HG03196 (cell line): ENCODE measurements at regions not wholly inside any gene's neighbourhood (a gene's known extent, or its start where the extent isn't known, plus 50 kb on each side); places are given as distances from the start of the nearest gene placed in this dataset.

Source experiments
- ATAC-seq: cut with Tn5 transposase; IDR thresholded peaks from one replicate; pipeline ENCODE4 v1.9.1; 2021; ENCODE audit not compliant: unreplicated experiment

DNA sequence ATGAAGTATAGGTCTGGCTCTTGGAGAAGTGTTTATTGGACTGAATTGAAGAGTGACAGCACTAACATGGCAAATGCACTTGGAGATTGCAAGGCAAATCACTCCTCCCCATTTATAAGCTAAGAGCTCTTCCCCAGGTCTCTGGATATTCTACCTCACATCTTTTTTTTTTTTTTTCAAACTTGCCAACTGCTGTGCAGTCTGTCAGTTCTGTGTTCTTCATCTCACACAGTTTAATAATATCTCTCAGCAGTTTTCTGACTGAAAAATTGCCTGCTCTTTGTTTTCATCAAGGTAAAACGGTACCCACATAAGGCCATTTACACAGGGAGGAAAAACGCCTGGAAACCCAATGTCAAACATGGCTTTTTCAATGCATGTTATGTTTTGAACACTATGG is 186.1 kb upstream of the B3GALT2 start:
- ATAC-seq: no peak

DNA sequence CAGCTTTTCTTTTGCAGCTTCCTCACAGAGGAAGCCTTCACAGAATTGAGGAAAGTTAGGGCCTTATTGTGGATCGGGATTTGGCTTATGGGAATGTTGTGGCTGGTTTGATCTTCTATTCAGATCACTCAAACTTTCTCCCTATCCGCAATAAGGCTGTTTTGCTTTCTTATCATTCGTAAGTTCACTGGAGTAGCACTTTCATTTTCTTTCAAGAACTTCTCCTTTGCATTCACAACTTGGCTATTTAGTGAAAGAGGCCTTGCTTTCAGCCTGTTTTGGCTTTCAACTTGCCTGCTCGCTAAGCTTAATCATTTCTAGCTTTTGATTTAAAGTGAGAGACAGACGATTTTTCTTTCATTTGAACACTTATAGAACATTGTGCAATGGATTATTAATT is 181.9 kb upstream of the B3GALT2 start:
- peak; percentile 73 for ATAC-seq

DNA sequence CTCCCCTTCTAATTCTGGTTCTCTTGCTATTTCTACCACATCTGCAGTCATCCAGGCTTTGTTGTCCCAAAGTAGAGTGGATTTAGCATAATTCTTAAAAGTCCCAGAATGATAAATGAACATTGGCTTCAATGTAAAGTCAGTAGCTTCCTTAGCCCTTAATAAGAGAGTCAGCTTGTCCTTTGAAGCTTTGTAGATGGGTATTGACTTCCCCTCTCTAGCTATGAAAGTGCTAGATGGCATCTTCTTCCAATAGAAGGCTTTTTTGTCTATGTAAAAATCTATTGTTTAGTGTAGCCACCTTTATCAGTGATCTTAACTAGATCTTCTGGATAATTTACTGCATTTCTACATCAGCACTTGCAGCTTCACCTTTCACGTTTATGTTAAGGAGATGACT is 181.4 kb upstream of the B3GALT2 start:
- peak; percentile 13 for ATAC-seq

DNA sequence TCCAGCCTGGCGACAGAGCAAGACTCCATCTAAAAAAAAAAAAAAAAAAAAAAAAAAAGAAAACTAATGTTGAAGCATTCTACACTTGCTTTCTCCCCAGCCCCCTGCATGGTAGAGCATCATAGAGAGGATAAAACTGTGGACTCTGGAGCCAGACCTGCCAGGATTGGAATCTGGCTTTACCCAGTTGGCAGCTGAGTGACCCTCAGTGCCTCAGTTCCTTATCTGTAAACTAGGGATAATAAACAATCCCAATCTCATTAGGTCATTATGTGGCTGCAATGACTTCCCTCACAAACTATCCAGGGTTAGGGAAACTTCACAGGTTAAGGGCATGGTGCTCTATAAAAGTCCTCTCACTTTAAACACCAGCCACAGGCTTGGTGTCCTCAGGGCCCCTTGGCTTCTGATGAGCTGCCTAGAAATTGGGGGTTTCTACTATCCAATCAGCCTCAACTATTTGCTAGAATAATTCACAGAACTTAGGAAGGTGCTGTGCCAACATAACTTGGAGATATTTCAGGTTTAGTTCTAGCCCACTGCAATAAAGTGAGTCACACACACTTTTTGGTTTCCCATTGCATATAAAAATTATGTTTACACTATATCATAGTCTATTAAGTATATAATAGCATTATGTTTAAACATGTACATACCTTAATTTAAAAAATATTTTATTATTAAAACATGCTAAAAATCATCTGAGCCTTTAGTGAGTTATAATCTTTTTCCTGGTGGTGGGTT is 180.5 kb upstream of the B3GALT2 start:
- ATAC-seq: no peak

DNA sequence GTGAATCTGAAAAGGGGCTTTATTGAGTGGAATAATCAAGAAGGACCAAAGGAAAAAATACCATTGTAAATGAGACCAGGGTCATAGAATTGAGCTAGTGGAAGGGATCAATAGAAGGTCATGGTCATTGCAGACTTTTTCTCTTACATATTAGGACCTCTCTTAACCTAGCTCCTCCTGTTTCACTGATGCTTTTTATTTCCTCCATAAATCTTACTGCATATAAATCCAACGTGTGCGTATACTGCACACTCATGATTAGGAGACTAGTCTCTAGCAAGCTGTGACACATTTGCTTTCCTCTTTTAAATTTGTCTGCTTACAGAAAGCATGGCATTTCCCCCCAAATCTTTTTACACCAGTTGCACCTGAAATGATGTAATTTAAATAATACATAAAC is 179.6 kb upstream of the B3GALT2 start:
- no peak for ATAC-seq

DNA sequence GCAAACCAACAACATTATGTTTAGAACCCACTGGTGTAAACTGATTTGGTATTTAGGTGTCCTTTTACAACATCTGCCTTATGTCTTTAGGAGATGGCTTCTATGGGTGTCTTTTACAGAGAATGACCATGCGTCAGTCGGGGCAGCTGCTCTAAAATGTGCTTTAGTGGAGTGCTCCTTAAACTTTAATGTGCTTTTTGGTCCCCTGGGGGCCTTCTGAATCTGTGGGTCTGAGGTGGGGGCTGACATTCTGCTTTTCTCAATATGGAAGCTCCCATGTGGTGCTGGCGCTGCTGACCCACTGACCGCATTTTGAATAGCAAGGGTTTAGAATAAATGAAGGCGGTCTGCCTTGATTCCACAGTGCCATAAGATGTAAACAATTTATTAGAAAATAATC is 173.2 kb upstream of the B3GALT2 start:
- ATAC-seq: no peak

DNA sequence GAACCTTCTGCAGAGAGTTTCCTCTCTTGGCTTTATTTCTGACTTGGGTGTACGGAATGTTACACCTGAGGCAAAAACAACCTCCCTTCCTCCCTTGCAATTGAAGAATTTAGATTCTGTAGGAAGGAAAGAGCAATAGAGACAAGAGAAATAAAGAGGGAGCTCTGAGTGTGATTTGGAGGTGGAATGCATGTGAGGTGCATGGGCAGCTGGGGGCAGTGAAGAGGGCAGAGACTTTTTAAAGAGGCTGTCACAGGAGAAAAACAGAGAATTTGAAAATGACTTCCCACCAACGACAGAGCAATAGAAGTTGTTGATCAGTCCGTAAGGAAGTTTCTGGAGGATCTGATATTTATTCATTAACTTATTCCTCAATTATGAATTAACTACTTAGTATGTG is 172.0 kb upstream of the B3GALT2 start:
- no peak for ATAC-seq

DNA sequence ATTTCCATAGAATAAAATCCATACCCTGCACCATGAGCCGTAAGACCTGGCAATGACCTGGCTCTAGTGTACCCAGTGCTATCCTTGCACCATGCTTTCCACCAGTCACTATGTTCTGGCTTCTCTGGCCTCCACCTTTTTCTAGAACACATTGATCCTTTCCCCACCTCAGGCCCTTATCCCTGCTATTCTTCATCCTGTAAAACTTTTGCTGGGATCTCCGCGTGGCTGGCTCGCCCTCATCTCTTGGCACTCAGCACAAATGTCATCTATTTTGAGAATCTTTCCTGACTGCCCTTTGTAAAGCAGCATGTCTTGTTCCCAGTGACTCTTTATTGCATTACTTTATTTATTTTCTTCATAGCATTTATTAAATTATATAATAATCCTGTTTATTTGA is 169.8 kb upstream of the B3GALT2 start:
- no peak for ATAC-seq

DNA sequence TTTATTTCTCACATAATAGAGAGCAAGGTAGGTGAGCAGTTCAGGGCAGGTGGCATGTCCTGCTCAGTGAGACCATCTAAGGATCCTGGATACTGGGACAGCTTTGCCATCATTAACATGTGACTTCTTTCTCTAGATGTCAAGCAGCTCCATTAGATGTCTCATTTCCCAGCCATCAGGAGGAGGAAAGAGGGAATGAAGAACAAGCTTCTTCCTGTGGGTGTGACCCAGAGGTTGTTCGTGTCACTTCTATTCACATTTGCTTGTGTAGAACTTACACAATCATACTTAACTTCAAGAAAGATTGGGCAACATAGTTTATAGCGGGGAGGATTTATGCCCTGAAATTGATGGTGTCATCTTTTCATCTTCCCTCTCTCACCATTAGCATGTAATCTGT is 169.2 kb upstream of the B3GALT2 start:
- no peak for ATAC-seq

DNA sequence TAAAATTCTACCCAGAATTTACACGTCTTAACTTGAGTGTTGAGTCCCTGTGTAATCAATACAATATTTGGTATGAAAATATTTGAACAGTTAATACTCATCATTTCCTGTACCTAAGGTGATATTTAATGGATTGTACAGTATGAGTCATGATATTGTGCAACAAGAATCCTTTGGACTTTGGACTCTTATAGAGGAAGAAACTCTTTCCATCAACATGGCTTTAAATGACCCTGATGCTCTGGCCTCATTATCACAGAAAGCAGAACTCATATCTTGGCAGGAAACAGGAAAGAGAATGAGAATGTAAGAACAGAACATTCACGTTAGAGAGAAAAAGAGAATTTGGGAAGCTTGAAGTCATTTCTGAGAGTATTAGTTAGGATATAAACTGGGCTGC is 168.8 kb upstream of the B3GALT2 start:
- ATAC-seq: no peak

DNA sequence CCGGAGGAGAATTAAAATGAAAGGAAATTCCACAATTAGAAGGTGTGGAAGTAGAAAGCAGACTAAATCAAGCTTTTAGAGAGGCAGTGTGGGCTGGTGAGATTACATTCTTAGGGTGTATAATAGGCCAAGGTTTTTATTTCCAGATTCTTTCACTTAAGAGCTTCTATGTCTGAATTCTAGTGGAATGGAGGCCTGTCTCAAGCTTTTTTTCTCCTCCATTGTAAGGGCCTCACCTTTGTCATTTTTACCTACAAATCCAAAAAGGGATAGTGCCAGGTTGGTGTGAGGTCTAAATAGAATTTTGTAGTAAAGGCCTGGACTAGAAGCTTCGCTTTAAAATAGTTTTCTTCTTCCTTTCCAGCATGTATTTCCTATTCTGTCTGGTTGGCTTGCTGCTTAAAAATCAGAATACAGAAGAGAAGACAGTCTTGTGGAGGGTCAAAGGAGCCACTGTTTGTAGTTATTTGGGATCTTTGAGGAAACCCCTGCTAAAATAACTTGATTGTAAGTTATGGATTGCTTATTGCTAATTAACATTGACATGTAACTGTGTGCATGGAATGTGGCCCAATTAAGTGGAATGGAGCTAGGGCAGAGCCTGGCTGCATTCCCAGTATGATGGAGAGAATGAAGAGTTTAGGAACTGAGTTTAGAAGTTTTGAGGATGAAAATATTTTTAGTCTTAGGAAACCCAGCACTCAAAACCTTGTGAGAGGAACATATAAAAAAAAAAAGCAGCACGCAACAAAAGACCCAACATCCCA is 162.5 kb upstream of the B3GALT2 start:
- ATAC-seq: no peak

DNA sequence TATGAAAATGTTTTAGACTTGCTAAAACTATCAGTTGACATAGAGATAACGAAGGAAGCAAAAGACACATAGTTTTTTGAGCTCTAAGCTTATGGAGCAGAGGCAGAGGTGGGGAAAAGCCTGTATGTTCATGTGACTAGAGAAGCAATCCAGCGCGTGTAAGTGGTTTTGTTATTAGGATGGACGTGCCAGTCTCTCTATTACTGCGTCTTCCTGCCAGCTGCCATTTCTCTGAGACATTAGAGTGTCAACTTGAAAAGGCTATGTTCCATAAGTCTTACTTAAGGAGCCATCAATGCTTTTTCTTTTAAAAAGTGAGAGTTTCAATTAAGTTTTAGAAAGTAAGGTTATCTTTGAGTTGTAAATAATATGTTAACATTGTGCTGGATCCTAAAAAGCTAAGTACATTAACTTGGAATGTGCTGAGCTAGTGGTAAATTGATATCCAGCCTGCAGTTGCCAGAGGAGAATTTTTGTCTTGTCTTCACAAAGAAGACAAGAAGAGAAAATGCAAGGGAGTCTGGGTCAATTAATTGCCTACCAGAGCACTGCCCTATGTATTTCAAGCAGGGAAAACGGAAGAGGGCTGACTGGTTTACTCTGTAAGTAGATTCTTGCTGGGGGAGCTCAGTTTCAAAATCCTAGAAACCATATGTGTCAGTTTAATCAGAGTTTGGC is 161.8 kb upstream of the B3GALT2 start:
- ATAC-seq: no peak

DNA sequence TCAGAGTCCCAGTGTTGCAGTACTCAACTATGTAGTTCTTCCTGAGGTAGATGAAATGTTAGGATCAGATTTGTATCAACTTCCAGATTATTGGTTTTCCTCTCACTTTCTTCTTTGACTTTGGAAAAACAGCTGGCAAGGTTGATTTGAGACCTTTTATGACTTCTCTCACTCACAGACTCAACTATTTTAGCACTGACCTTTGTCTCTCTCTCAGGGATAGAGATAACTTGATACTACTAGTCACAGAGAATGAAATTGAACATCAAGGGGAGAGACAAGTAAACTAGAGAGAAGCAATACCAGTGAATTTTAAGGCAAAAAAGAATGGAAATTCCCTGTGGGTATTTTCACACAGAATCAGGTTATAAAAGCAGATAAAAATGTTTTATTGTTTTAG is 159.7 kb upstream of the B3GALT2 start:
- no peak for ATAC-seq

DNA sequence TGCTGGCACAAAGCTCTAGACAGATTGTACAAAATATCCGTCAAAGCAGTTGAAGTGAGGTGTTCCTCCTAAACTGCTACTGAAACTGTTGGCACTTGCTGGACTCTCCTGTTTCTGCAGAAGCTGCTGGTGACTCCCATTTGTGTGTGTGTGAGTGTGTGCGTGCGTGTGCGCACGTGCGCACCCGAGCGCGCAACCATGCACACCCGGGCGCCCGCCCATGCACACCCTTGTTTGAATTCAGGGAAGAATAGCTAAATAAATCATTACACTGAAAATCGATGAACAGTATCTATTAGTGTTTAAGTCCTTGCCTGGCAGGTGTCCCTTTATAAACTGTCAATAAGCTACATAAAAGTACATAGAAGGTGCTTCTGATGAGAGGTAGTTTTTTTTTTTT is 156.4 kb upstream of the B3GALT2 start:
- ATAC-seq: no peak

DNA sequence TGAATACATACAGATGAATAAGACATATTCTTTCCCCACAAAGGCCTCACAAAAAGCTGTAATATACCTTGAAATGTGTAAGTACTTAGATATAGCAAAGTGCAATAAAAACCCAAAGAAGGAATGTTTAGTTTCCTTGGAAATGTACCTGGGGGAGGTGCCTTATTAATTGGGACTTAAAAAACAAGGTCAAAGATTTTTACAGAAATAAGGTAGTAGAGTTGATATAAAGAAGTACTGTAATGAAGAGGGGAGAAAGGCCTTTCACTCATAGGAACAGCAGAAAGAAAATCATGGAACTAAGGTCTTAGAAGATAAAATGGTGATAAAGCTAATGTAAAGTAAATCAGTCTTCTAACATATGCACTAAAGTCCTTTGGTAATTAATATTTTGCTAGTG is 153.9 kb upstream of the B3GALT2 start:
- ATAC-seq: no peak

DNA sequence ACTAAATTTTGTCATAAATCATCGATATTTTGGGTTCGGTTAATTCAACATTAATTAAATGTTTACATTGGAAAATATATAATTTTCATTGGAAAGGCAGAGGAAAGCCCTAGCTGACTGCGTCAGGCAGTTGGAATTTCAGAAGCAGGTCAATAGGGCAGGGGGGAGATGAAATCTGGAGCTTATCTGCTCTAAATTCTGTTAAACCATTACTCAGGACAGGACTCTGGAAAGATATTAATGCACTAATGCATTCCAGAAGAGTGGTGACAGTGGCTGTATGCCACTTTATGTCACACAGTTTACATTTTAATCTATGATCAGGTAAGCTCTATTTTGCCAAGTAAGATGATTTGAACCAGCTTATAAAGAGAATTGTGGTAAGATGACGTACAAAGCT is 153.0 kb upstream of the B3GALT2 start:
- ATAC-seq: no peak

DNA sequence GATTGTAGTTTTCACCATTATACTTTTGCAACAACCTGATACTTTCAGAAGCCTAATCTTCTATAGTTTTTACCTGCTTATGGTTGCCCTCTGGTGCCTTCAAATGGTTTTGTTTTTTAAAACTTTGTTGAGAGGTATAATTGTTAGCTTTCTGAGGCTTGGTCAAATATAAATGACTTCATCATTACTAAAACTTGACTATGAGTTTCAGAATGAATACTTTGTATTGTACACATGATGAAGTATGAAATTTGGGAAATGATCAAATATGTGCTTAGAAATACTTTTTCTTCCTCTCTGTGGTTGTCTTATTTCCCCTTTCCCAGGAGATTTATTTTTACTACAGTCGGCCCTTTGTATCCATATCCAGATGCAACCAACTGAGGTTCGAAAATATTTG is 151.8 kb upstream of the B3GALT2 start:
- no peak for ATAC-seq

DNA sequence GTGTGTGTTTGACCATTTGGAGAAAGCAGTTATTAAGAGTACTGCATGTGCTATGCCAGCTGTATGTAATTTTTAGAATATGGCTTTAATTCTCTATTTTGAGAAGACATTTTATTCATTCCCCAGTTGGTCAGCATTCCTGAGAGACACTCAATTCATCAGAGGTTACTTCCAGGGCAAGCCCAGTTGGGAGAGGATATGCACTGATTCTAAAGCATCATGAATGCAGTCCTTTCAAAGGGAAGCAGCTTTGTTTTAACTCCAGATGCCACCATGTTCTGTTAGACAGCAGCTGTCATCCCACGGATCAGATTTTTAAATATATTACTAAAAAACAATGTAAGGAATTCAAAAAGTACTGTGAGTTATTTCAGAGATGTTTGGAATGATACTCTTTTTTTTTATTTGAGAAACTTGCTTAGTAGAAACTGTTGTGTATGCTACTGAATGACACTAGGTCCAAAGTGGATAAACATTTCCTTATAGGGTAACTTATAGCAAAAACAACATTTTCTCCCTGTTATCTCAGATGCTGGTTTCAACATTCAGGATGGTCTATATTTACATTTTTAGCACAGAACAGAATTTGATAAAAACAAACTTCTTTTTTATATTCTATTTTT is 149.5 kb upstream of the B3GALT2 start:
- ATAC-seq: no peak

DNA sequence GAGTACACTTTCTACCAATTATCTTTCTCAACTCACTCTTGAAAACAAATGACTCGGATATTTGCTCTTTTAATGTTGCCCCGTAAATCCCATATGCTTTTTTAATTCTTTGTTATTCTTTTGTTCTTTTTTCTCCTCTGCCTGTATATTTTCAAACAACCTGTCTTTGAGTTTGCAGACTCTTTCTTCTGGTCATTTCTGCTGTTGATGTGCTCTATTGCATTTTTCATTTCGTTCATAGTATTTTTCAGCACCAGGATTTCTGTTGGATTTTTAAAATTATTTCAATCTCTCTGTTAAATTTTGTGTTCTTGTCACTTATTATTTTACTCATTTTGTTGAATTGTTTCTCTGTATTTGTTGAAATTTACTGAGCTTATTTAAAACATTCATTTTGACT is 146.8 kb upstream of the B3GALT2 start:
- no peak for ATAC-seq

DNA sequence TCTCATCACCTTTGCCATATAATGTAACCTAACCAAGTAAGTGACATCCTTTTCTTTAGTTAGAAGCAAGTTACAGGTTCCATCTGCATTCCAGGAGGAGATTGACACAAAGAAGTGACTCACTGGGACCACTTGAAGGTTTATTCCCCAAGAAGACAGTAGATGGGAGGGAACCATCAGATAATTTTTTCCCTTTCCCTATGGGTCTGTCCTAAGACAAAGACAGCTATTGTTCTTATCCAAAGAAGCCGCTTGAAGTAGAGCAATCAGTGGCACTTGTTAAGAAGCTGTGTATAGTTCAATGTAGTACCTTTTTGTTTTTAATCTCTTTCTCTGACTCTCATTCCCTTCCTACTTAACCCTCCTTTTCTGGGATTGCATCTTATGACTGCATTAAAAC is 139.9 kb upstream of the B3GALT2 start:
- ATAC-seq: no peak

DNA sequence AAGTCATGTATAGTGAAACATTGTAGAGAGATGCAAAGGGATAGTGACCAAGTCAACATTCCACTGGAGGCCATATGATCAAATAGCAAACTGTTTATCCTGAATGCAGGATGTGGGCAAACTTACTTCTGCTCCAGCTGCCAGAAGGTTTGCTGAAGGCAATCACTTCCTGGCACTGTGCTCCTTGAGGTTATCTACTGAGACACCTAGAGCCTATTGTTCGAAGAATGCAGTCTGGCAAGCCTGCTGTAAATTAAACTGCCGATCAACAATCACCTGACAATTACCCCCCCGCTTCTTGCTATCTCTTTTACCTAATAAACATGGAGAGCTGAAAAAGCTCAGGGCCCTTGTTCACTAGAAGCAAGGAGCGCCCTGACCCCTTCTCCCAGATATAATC is 139.4 kb upstream of the B3GALT2 start:
- no peak for ATAC-seq

DNA sequence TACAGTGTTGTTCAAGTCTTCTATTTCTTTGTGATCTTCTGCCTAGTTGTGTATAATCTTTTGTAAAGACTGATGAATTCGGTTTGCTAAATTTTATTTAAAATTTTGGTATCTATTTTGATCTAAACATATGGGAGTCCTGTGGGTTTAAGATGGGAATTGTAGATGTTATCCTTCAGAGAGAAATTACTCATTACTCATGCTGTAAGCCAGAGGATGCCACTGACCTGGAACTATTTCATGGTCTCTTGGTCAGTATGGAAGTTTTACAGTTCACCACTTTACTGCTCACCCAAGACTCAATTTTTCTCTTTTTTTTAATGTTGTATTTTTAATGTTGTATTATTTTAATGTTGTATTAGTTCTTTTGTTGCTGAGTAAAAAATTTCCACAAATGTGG is 138.6 kb upstream of the B3GALT2 start:
- no peak for ATAC-seq
